K562 (cell line): ENCODE measurements at regions not wholly inside any gene's neighbourhood (a gene's known extent, or its start where the extent isn't known, plus 50 kb on each side); places are given as distances from the start of the nearest gene placed in this dataset.

Source experiments
- ASH1L ChIP-seq: fragments of 450-650 bp; IDR thresholded peaks from 2 replicates; pipeline ENCODE4 v1.6.1; 2018; ENCODE audit warnings: borderline replicate concordance, mild to moderate bottlenecking, low read depth; ENCODE audit not compliant: partially characterized antibody
- FOSL1 ChIP-seq: fragments of 200-800 bp; sonication (Bioruptor generic); conservative IDR thresholded peaks from 2 replicates; pipeline ENCODE4 v1.6.1; 2016; ENCODE audit warnings: missing genetic modification characterization, missing compliant biosample characterization
- GTF2A2 ChIP-seq: IDR thresholded peaks from 2 replicates; pipeline ENCODE4 v1.6.1; 2016; ENCODE audit warnings: mild to moderate bottlenecking, missing genetic modification characterization, missing compliant biosample characterization
- HLTF ChIP-seq: fragments of 450-650 bp; IDR thresholded peaks from 2 replicates; pipeline ENCODE4 v1.6.1; 2016
- LEF1 ChIP-seq: fragments of 450-650 bp; IDR thresholded peaks from 2 replicates; pipeline ENCODE4 v1.6.1; 2016; ENCODE audit warnings: mild to moderate bottlenecking
- NFE2 ChIP-seq: IDR thresholded peaks from 2 replicates; pipeline ENCODE4 v1.6.1; 2014; ENCODE audit warnings: antibody characterized with exemption, low read depth
- NFE2L1 ChIP-seq: fragments of 450-650 bp; IDR thresholded peaks from 2 replicates; pipeline ENCODE4 v1.6.1; 2016; ENCODE audit warnings: missing genetic modification characterization, low read depth, mild to moderate bottlenecking, missing compliant biosample characterization, moderate library complexity, borderline replicate concordance
- PHTF2 ChIP-seq: fragments of 250-450 bp; sonication (Bioruptor Pico); IDR thresholded peaks from 2 replicates; pipeline ENCODE4 v1.5.0; 2021; ENCODE audit warnings: mild to moderate bottlenecking
- RBBP5 ChIP-seq: fragments of 200-600 bp; sonication (generic); IDR thresholded peaks from 2 replicates; pipeline ENCODE4 v1.6.1; 2012; ENCODE audit warnings: borderline replicate concordance, mild to moderate bottlenecking, low read length, control low read depth, inconsistent platforms; ENCODE audit not compliant: insufficient read depth, poor library complexity, severe bottlenecking
- RBM15 ChIP-seq: fragments of 200-400 bp; formaldehyde crosslinking; IDR thresholded peaks from 2 replicates; pipeline ENCODE4 v1.6.1; 2018; ENCODE audit warnings: mild to moderate bottlenecking, low read length, moderate library complexity; ENCODE audit not compliant: insufficient read depth
- RFX7 ChIP-seq: fragments of 250-450 bp; sonication (Bioruptor Pico); IDR thresholded peaks from 2 replicates; pipeline ENCODE4 v1.5.1; 2021; ENCODE audit warnings: mild to moderate bottlenecking
- STAG1 ChIP-seq: sonication (generic); formaldehyde crosslinking; IDR thresholded peaks from 2 replicates; pipeline ENCODE4 v1.5.0; 2020; ENCODE audit warnings: missing genetic modification reagents, borderline replicate concordance
- UBTF ChIP-seq, 2 experiments: IDR thresholded peaks; 2 replicates each; pipeline ENCODE4 v1.6.1; 2012; ENCODE audit warnings: improper control_type of control experiment in 2 of 2, low read depth in 2 of 2, low read length in 2 of 2, borderline replicate concordance in 1 of 2
- ZC3H4 ChIP-seq: sonication (generic); formaldehyde crosslinking; IDR thresholded peaks from 2 replicates; pipeline ENCODE4 v1.9.0; 2021; ENCODE audit warnings: missing genetic modification reagents, borderline replicate concordance
- ZFP30 ChIP-seq: fragments of 250-450 bp; sonication (Bioruptor Pico); IDR thresholded peaks from 2 replicates; pipeline ENCODE4 v1.8.0; 2022; ENCODE audit warnings: moderate library complexity, mild to moderate bottlenecking, inconsistent platforms, borderline replicate concordance
- ZFP36 ChIP-seq: fragments of 150-350 bp; IDR thresholded peaks from 2 replicates; pipeline ENCODE4 v1.6.1; 2018; ENCODE audit warnings: low read length, low read depth; ENCODE audit not compliant: partially characterized antibody
- ZNF79 ChIP-seq: fragments of 250-450 bp; sonication (Bioruptor Pico); IDR thresholded peaks from 2 replicates; pipeline ENCODE4 v1.4.0; 2020; ENCODE audit warnings: low read depth, mild to moderate bottlenecking, moderate library complexity
- TF ChIP-seq, protein P1 (sequence below): sonication (generic); formaldehyde crosslinking; IDR thresholded peaks from 2 replicates; pipeline ENCODE4 v1.8.0; 2022; ENCODE audit warnings: mild to moderate bottlenecking, missing genetic modification reagents
- TF ChIP-seq, protein P2 (sequence below): sonication (generic); formaldehyde crosslinking; IDR thresholded peaks from 2 replicates; pipeline ENCODE4 v1.8.1; 2023; ENCODE audit warnings: mild to moderate bottlenecking, missing genetic modification reagents
- TF ChIP-seq, protein P3 (sequence below): sonication (generic); formaldehyde crosslinking; IDR thresholded peaks from 2 replicates; pipeline ENCODE4 v1.8.1; 2023; ENCODE audit warnings: mild to moderate bottlenecking, missing genetic modification reagents, moderate library complexity

GRCh38 chr6:147449405-147450161, 58.9 kb upstream of the SAMD5 start (continued):
- TF ChIP-seq, protein P1, sequence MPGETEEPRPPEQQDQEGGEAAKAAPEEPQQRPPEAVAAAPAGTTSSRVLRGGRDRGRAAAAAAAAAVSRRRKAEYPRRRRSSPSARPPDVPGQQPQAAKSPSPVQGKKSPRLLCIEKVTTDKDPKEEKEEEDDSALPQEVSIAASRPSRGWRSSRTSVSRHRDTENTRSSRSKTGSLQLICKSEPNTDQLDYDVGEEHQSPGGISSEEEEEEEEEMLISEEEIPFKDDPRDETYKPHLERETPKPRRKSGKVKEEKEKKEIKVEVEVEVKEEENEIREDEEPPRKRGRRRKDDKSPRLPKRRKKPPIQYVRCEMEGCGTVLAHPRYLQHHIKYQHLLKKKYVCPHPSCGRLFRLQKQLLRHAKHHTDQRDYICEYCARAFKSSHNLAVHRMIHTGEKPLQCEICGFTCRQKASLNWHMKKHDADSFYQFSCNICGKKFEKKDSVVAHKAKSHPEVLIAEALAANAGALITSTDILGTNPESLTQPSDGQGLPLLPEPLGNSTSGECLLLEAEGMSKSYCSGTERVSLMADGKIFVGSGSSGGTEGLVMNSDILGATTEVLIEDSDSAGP (CRISPR knock-in tag), result no peak
- TF ChIP-seq HLTF (no peak), ZC3H4 (CRISPR knock-in tag) (no peak), STAG1 (CRISPR knock-in tag) (no peak), RBBP5 (no peak), ASH1L (no peak), LEF1 (no peak; the same call in 1 of the 2 replicates), PHTF2 (CRISPR knock-in tag) (no peak), RBM15 (no peak), NFE2L1 (tag) (peak; percentile 70), ZFP30 (no peak), UBTF (IDR thresholded peaks at IDR 0.05; ENCODE audit: borderline replicate concordance in 1 of 2, low read depth in 2 of 2, low read length in 2 of 2) (no peak), NFE2 (no peak), RFX7 (CRISPR knock-in tag) (peak; percentile 92), ZFP36 (no peak), GTF2A2 (tag) (peak; percentile 93), ZNF79 (CRISPR knock-in tag) (peak; percentile 92), FOSL1 (tag) (peak; percentile 75)
- TF ChIP-seq, protein P2, sequence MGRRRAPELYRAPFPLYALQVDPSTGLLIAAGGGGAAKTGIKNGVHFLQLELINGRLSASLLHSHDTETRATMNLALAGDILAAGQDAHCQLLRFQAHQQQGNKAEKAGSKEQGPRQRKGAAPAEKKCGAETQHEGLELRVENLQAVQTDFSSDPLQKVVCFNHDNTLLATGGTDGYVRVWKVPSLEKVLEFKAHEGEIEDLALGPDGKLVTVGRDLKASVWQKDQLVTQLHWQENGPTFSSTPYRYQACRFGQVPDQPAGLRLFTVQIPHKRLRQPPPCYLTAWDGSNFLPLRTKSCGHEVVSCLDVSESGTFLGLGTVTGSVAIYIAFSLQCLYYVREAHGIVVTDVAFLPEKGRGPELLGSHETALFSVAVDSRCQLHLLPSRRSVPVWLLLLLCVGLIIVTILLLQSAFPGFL (CRISPR knock-in tag), result no peak
- TF ChIP-seq, protein P3, sequence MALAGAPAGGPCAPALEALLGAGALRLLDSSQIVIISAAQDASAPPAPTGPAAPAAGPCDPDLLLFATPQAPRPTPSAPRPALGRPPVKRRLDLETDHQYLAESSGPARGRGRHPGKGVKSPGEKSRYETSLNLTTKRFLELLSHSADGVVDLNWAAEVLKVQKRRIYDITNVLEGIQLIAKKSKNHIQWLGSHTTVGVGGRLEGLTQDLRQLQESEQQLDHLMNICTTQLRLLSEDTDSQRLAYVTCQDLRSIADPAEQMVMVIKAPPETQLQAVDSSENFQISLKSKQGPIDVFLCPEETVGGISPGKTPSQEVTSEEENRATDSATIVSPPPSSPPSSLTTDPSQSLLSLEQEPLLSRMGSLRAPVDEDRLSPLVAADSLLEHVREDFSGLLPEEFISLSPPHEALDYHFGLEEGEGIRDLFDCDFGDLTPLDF (CRISPR knock-in tag), result no peak
